ENCODE measurements at regions not wholly inside any gene's neighbourhood (a gene's known extent, or its start where the extent isn't known, plus 50 kb on each side); places are given as distances from the start of the nearest gene placed in this dataset.
"Not testable (repeated sequence)": the region's sequence is repeated elsewhere in the genome, so short reads cannot be mapped to it uniquely, and the experiment has no call there.

DNA sequence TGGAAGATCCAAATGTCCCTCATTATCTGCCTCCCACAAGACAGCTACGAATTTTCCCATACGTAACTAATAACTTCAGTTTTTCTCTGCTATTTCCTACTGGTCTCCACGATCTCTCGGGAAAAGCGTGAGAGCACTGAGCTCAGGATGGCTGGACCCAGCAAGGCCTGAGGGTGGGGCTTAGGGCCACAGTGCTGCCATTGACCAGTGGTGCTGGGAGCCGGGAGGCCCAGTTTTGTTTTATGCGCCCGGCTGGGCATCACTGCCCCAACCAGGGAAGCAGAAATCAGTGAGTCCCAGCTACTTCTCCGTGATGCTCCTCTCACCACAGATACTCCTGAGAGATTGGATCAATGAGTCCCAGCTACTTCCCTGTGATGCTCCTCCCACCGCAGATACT, 238.4 kb downstream of the LY86 start:
- TF ChIP-seq, protein P1, sequence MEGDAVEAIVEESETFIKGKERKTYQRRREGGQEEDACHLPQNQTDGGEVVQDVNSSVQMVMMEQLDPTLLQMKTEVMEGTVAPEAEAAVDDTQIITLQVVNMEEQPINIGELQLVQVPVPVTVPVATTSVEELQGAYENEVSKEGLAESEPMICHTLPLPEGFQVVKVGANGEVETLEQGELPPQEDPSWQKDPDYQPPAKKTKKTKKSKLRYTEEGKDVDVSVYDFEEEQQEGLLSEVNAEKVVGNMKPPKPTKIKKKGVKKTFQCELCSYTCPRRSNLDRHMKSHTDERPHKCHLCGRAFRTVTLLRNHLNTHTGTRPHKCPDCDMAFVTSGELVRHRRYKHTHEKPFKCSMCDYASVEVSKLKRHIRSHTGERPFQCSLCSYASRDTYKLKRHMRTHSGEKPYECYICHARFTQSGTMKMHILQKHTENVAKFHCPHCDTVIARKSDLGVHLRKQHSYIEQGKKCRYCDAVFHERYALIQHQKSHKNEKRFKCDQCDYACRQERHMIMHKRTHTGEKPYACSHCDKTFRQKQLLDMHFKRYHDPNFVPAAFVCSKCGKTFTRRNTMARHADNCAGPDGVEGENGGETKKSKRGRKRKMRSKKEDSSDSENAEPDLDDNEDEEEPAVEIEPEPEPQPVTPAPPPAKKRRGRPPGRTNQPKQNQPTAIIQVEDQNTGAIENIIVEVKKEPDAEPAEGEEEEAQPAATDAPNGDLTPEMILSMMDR (conservative IDR thresholded peaks at IDR 0.05; ENCODE audit: low read depth, low read length) = no peak
- TF ChIP-seq EZH2 (IDR thresholded peaks at IDR 0.05; ENCODE audit: borderline replicate concordance, low read depth, low read length, poor library complexity, severe bottlenecking) = no peak
- DNase-seq (ENCODE audit: low spot score) = no peak
- Histone ChIP-seq H3K36me3 (ENCODE audit: insufficient read depth, low read length, poor library complexity, severe bottlenecking) (no peaks in the 10 kb centered on the region), H3K4me1 (ENCODE audit: insufficient read depth, low read length, poor library complexity, severe bottlenecking) (peaks cover 8% of the 10 kb centered on the region), H3K27ac (ENCODE audit: low read depth, low read length, poor library complexity, severe bottlenecking) (peak overlapping the region; percentile 29), H3K27me3 (replicated peaks; ENCODE audit: insufficient read depth, low read depth, low read length, poor library complexity) (no peaks in the 10 kb centered on the region), H3K9me3 (ENCODE audit: low read depth, low read length, poor library complexity, severe bottlenecking) (no peaks in the 10 kb centered on the region), H3K4me3 (ENCODE audit: low read depth, low read length, poor library complexity, severe bottlenecking) (no peak overlapping the region)
- ChIA-PET POLR2A (ENCODE audit: low non-redundant PET) (no interaction called here), CTCF (no interaction called here)
- BruUV-seq (replicated peaks) = no TSS peak
- intact Hi-C loops (cut with micrococcal nuclease; ENCODE audit: unreplicated experiment) = no loop called here

DNA sequence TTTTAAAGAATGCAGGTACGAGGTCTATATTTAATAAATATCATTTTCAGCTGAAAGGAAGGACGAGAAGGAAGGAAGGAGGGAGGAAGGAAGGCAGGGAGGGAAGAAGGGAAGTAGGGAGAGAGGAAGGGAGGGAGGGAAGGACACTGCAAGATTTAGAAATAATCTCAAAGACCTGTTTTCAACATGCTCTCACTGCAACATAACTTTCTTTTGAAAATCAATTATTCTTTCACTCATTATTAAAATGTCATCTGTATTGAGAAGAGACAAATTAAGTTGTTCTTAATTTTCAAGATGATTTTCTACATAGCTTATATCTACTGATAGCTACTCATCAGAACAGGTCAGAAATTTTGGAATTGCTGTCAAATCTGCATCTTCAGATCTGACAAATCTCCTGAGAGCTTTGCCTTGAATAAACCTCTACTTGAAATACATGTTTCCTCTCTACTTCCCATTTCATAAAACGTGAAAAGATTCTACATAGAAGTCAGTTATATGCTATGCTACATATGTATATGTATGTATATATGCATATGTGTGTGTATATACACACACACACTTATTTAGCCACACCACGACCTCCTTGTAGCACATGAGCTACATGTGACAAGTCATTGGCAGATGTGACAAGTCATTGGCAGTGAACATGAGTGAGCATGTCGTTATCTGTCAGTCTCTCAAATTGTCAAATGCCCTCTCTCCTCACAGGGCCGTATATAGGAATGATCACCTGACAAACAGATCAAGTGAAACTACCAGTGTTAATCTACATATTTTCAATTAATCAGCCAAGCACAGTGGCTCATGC, 241.6 kb downstream of the LY86 start:
- H3K27me3 ChIP-seq (replicated peaks; ENCODE audit: insufficient read depth, low read depth, low read length, poor library complexity) = no peaks in the 10 kb centered on the region
- intact Hi-C loops (cut with micrococcal nuclease; ENCODE audit: unreplicated experiment) = no loop called here
- BruUV-seq (replicated peaks) = no TSS peak
- ChIA-PET POLR2A (ENCODE audit: low non-redundant PET) (no interaction called here), CTCF (no interaction called here)
- H3K36me3 ChIP-seq (ENCODE audit: insufficient read depth, low read length, poor library complexity, severe bottlenecking) = no peaks in the 10 kb centered on the region
- peaks cover 22% of the 10 kb centered on the region for H3K4me1 ChIP-seq (ENCODE audit: insufficient read depth, low read length, poor library complexity, severe bottlenecking)
- H3K9me3 ChIP-seq (ENCODE audit: low read depth, low read length, poor library complexity, severe bottlenecking) = no peaks in the 10 kb centered on the region
- no peak overlapping the region for H3K4me3 ChIP-seq (ENCODE audit: low read depth, low read length, poor library complexity, severe bottlenecking)
- H3K27ac ChIP-seq (ENCODE audit: low read depth, low read length, poor library complexity, severe bottlenecking) = peak overlapping the region; percentile 8
- DNase-seq (ENCODE audit: low spot score) = no peak
- TF ChIP-seq EZH2 (IDR thresholded peaks at IDR 0.05; ENCODE audit: borderline replicate concordance, low read depth, low read length, poor library complexity, severe bottlenecking) = no peak
- TF ChIP-seq, protein P1 (conservative IDR thresholded peaks at IDR 0.05; ENCODE audit: low read depth, low read length) = no peak

DNA sequence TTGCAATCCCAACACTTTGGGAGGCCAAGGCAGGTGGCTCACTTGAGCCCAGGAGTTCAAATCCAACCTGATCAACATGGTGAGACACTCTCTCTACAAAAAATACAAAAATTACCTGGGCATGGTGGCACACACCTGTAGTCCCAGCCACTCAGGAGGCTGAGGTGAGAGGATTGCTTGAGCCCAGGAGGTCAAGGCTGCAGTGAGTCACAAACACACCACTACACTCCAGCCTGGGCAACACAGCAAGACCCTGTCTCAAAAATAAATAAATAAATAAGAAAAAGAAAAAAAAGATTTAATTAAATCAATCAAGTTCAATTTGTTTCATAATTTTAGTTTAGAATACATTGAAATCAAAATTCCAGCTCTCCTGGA, 242.2 kb downstream of the LY86 start:
- intact Hi-C loops (cut with micrococcal nuclease; ENCODE audit: unreplicated experiment); CTCF ChIA-PET; H3K27ac ChIP-seq (ENCODE audit: low read depth, low read length, poor library complexity, severe bottlenecking); BruUV-seq (replicated peaks); DNase-seq (ENCODE audit: low spot score); H3K36me3 ChIP-seq (ENCODE audit: insufficient read depth, low read length, poor library complexity, severe bottlenecking); POLR2A ChIA-PET (ENCODE audit: low non-redundant PET); H3K27me3 ChIP-seq (replicated peaks; ENCODE audit: insufficient read depth, low read depth, low read length, poor library complexity); H3K4me3 ChIP-seq (ENCODE audit: low read depth, low read length, poor library complexity, severe bottlenecking); H3K9me3 ChIP-seq (ENCODE audit: low read depth, low read length, poor library complexity, severe bottlenecking): not testable (repeated sequence)
- peaks cover 26% of the 10 kb centered on the region for H3K4me1 ChIP-seq (ENCODE audit: insufficient read depth, low read length, poor library complexity, severe bottlenecking)

DNA sequence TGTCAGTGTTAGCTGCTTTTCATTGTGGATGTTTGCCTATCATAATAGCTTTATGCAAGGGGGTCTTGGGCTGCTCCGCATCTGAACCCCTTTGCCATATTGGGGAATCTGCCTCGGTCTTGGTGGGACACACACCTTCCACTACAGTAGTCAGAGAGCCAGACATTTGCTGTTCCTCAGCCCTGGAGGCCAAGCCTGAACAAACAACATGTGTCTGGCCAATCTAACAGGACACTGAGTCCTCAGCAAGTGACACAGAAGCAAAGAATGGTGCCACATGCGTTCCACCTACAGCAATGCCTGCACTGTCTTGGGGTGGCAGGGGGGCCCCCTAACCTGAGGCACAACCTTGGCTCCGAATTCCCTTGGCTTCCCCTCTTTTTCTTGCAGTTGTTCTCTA, 243.9 kb downstream of the LY86 start:
- no peak for DNase-seq (ENCODE audit: low spot score)
- CTCF ChIA-PET = no interaction called here
- BruUV-seq (replicated peaks) = no TSS peak
- Histone ChIP-seq H3K27ac (ENCODE audit: low read depth, low read length, poor library complexity, severe bottlenecking) (peak overlapping the region; percentile 55), H3K27me3 (replicated peaks; ENCODE audit: insufficient read depth, low read depth, low read length, poor library complexity) (no peaks in the 10 kb centered on the region), H3K4me3 (ENCODE audit: low read depth, low read length, poor library complexity, severe bottlenecking) (no peak overlapping the region), H3K9me3 (ENCODE audit: low read depth, low read length, poor library complexity, severe bottlenecking) (no peaks in the 10 kb centered on the region), H3K36me3 (ENCODE audit: insufficient read depth, low read length, poor library complexity, severe bottlenecking) (no peaks in the 10 kb centered on the region), H3K4me1 (ENCODE audit: insufficient read depth, low read length, poor library complexity, severe bottlenecking) (peaks cover 32% of the 10 kb centered on the region)
- POLR2A ChIA-PET (ENCODE audit: low non-redundant PET) = no interaction called here
- intact Hi-C loops (cut with micrococcal nuclease; ENCODE audit: unreplicated experiment) = no loop called here
- no peak for TF ChIP-seq EZH2 (IDR thresholded peaks at IDR 0.05; ENCODE audit: borderline replicate concordance, low read depth, low read length, poor library complexity, severe bottlenecking)
- TF ChIP-seq, protein P1 (conservative IDR thresholded peaks at IDR 0.05; ENCODE audit: low read depth, low read length) = no peak
